Islet of Langerhans (tissue), 1 donor: ENCODE measurements at regions not wholly inside any gene's neighbourhood (a gene's known extent, or its start where the extent isn't known, plus 50 kb on each side); places are given as distances from the start of the nearest gene placed in this dataset.
"Not testable (repeated sequence)": the region's sequence is repeated elsewhere in the genome, so short reads cannot be mapped to it uniquely, and the experiment has no call there.

ENCODE experiments used
- FAIRE-seq: peaks from one replicate; lab custom pipeline; 2011; peaks lifted over from hg19 to GRCh38; lab: Jason Lieb, UNC

GRCh38 chr5:162624110-162624509, 556.5 kb downstream of the GABRG2 start:
- FAIRE-seq: no peak

DNA sequence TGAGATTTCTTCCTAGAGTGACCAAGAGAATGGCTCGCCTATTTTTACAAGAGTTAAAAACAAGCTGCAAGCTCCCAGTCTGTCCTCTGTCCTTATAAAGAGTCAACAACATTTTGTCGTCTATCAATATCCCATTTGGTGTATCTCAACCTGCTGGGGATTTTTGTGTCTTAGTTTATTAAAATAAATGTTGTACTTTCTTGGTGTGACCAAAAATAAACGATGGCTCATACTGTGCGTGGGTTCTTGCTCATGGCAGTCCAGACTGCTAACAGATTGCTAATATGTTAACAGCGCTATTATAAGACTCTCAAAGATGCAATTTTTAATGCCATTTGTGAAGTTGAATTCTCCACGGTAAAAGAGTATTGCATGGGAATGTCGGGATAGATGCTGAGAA, 569.9 kb downstream of the GABRG2 start:
- no peak for FAIRE-seq

DNA sequence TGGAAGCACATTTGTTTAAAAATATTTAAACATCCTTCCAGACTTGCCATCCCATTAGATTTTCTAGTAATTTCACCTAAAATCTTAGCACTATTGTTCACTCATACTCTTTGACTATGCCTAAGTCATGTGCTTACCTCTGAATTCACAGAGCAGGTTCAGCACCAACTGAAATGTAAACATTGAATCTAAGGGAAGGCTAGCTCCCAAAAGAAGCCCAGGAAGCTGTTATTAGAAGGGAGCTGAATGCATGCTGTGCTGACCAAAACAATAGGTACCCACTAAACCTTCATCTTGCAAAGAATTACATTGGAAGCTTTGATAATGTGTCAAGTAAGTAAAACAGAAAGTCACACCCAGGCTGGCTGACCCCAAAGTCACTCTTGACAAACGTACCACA, 571.3 kb downstream of the GABRG2 start:
- FAIRE-seq: no peak

GRCh38 chr5:162641142-162641813, 573.7 kb downstream of the GABRG2 start:
- no peak for FAIRE-seq

- no peak for FAIRE-seq
Measured at GRCh38 chr5:162654661-162655405, 587.3 kb downstream of the GABRG2 start.

- FAIRE-seq: no peak
Measured at GRCh38 chr5:162657076-162657475, 589.5 kb downstream of the GABRG2 start.

- no peak for FAIRE-seq
Measured at GRCh38 chr5:162664846-162665245, 597.3 kb downstream of the GABRG2 start.

GRCh38 chr5:162668926-162669325, 601.4 kb downstream of the GABRG2 start:
- FAIRE-seq: no peak

DNA sequence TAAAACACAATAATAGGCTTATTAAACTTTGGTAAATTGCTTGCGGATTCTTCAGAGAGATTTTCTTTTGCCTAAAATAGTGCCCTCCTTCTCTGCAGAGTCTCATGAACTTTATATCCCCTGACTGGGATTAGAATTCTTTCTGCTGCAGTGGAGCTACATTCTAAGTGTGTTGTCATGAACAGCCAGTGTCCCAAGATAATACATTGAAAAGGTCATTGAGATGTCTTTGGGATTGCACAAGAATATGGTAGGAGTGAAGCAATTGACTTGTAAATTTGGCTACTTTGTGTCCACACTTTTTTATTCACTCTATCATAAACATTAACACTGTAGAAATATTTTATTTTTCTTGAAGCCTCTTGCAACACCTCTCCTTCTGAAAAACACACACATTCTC, 604.5 kb downstream of the GABRG2 start:
- FAIRE-seq: no peak

DNA sequence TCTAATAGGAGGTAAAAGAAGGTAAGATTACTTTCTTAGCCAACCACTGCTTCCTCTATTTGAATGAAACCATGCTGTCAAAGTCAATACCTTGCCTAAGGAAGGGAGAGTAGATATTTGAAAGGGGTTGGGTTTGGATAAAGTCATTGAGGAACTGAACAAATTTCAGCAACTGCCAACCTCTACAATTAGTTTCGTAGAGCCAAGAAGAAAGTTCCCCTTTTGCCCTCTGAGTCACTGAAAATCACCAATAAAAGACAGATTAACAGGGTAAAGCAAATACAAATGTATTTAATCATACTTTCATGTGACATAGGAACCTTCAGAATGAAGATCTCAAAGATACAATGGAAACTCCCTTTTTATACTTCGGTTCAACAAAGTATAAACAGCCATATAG, 615.7 kb downstream of the GABRG2 start:
- no peak for FAIRE-seq

DNA sequence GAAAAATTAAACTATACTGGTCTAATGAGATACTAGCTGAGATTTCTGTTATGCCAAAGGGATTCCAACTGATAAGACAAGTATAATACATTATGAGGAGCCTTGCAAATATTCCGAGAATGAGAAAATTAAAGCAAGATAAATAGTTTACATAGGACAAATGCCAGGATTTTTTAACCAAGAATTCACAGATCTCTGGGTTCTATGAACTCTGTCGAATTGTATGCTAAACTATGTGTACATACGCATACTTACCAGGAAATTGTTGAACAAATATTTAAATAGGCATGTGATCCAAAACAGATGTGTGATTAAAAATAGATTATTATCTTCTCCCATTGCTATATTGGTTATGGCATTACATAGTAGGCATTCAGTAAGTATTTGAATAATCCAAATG, 616.6 kb downstream of the GABRG2 start:
- FAIRE-seq: no peak

DNA sequence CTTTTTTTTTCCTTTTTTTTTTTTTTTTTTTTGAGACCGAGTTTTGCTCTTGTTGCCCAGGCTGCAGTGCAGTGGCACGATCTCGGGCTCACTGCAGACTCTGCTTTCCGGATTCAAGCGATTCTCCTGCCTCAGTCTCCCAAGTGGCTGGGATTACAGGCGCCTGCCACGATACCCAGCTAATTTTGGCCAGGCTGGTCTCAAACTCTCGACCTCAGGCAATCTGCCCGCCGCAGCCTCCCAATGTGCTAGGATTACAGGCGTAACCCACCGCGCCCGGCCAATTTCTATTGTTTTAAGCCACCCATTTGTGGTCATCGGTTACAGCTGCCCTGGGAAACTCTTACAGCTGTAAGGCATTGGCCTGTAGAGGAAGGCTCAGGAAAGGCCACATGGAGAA, 617.7 kb downstream of the GABRG2 start:
- no peak for FAIRE-seq

GRCh38 chr5:162696272-162696671, 628.7 kb downstream of the GABRG2 start:
- FAIRE-seq: not testable (repeated sequence)

DNA sequence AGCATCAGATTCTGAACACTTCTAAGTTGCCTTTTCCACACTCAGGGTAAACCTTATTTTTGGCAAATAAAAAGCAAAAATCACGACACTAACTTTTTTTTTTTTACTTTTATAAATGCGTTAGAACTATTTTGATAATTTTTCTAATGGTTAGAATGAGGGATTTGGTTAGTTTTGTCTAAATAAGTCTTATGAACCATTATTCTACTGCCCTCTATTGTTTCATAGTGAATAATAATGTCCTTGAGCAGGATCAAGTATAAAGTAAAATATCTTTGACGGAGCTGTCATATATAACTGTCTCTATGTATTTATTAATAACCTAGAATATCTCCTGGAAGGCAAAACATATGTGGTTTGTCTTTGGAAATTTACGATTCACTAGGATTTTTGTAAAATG, 631.8 kb downstream of the GABRG2 start:
- FAIRE-seq: peak; percentile 75

DNA sequence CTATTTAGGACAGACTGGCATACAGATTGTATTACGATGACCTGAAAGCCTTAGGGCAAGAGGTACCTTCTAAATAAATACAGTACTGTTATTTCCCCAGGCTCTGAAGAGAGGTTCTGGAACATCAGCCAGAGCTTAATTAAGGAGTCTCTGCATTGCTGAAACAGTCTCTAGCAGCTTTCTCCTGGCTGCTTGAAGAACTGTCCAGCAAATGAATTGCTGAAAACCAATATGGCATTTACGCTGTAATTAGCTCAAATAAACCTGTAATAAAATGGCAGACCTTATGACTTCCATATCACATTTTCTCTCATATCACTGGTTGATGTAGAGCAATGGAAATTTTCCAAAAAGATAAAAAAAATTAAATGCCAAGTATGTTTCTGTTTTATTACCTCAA, 636.3 kb downstream of the GABRG2 start:
- no peak for FAIRE-seq

- FAIRE-seq: no peak
Measured at GRCh38 chr5:162711244-162711643, 643.7 kb downstream of the GABRG2 start.

DNA sequence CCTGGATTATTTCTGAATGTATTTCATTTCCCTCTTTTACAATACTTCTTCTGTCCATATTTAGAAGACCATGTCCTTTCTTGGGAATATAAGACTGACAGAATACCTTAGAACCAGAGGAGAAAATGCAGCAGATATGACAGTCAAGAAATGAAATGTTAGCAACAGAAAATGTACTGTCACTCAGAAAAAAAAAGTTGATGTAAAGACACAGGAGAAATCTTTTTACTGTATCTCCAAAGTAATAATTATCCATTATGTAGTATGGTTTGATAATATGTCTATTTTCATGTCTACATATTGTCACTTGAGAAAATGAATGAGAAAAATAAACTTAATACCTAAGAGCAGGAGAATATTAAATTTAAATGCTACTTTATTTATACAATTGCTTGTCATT, 652.1 kb downstream of the GABRG2 start:
- no peak for FAIRE-seq

- FAIRE-seq: no peak
Measured at GRCh38 chr5:162721125-162721524, 653.6 kb downstream of the GABRG2 start.

GRCh38 chr5:162752612-162753011, 684.8 kb upstream of the CCNG1 start:
- no peak for FAIRE-seq

DNA sequence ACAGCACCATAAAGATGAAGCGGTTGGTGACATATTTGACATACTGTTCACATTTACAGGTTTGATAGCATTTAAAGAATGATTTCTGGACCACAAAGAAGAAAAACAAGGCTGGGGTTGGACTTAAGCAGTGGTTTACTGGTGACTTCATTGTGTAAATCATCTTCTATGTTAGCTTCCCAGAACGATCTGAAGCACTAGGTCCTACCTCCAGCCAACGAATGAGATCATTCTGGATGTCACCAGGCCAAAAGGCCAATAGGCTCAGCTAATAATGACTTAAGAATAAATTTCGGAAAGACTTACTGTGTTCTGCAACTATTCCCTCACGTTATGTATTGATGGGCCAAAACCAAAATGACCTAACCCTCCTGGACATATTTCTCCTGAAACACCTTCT, 675.3 kb upstream of the CCNG1 start:
- no peak for FAIRE-seq

DNA sequence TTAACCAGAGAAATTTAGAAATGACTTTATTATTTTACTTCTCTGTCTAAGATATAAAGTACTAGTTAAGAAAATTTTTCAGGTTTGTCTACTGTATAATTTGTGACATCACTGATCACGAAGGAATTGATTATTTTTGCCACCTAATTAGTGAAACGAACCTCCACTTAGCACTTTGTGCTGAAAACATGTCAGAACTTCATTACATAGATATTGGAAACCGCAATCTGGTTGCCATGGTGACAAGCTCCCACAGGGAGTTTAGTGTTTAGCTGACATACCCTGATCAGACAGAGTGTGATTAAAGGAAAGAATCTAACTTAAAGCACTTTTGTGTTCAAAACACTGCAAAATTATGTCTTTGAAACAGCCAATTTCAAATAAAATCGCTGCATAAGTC, 668.4 kb upstream of the CCNG1 start:
- FAIRE-seq: no peak

DNA sequence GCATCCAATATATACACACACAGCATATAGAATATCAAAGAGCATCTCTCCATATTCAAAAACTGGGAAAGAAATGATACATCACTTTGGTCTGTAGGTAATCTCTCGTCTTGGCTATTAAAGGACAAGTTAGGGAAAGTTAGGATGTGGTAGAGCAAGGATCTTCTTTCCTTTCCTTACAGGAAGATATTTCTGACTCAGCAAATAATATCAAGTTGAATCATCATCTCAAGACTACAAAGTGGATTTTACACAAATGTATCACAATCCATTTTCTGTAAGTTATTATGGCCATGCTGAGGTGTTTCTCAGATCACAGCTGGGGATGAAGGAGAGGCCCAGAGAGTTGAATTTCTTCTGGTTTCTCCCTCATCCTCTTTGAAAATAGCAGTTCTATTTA, 651.7 kb upstream of the CCNG1 start:
- no peak for FAIRE-seq

- no peak for FAIRE-seq
Measured at GRCh38 chr5:162786234-162786633, 651.2 kb upstream of the CCNG1 start.

DNA sequence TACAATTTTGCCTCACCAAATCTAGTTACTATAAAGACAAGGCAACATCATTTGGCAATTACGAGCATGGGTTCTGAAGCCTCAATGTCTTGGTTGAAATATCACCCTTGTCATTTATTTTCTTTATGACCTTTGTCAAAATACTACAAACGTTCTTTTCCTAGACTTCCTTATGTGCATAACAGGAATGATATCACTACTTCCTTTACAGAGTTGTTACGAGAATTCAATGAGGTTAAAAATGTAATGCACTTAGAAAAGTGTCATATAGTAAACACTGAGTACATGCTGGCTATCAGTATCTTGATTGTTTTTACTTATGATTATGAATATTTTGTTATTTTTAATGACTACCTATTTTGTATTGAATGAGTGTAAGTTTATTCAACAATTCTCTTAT, 640.9 kb upstream of the CCNG1 start:
- FAIRE-seq: no peak
